HG03565 (cell line): ENCODE measurements at regions not wholly inside any gene's neighbourhood (a gene's known extent, or its start where the extent isn't known, plus 50 kb on each side); places are given as distances from the start of the nearest gene placed in this dataset.
"Not testable (repeated sequence)": the region's sequence is repeated elsewhere in the genome, so short reads cannot be mapped to it uniquely, and the experiment has no call there.

ENCODE experiments used
- ATAC-seq: cut with Tn5 transposase; IDR thresholded peaks from one replicate; pipeline ENCODE4 v1.9.1; 2021; ENCODE audit warnings: mild to moderate bottlenecking, moderate library complexity; ENCODE audit not compliant: unreplicated experiment

DNA sequence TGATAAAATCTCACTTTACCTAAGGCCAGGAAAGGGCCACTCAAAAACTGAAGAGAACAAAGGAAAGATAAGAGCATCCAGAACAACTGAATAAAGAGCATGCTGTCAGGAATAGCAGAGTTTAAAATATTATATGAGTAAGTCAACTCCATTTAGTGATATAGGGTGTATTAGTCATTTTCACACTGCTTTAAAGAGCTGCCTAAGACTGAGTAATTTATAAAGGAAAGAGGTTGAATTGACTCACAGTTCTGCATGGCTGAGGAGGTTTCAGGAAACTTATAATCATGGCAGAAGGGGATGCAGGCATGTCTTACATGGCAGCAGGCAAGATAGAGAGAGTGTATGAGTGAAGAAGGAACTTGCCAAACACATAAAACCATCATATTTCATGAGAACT lies 778.0 kb upstream of the NECTIN3 start:
- no peak for ATAC-seq

DNA sequence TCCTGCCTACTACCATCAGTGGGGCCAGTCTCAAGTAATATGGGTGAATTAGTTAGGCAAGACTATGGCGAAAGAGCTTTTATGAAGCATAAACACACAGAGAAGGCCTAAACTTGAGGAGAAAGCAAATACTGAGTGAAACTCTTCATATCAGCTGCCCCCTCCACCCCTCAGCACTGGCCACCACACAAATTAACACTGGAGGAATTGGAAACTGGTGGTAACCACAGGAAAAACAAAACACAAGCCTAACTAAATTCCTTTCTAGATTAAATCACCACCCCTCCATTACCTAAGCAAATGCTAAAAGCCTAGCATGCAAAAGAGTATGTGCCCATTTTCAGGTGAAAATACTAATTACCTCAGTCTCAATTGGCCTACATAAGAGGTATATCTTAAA lies 774.7 kb upstream of the NECTIN3 start:
- no peak for ATAC-seq

- no peak for ATAC-seq
Measured at GRCh38 chr3:110301781-110302180, 769.8 kb upstream of the NECTIN3 start.

- ATAC-seq = no peak
Measured at GRCh38 chr3:110307065-110307809, 764.4 kb upstream of the NECTIN3 start.

- no peak for ATAC-seq
Measured at GRCh38 chr3:110311541-110311940, 760.1 kb upstream of the NECTIN3 start.

GRCh38 chr3:110314512-110315114 lies 757.0 kb upstream of the NECTIN3 start:
- peak; percentile 93 for ATAC-seq

DNA sequence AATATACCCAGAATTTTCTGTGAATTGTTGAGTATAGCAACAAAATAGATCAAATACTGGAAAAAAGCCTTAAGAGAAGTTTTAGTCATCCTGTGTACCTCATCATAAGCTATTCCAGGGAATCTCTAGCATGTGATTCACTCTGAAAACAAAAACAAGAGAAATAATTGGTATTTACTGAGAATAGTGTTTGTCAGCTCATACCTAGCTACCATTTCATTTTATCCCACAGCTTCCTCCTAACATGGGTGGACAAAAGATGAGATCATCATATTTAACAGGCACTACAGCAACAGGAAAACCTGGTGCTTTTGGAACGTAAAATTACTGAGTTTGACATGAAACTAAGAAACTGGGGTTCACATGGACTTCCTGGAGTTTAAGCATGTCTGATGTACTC lies 753.5 kb upstream of the NECTIN3 start:
- no peak for ATAC-seq

- ATAC-seq = no peak
Measured at GRCh38 chr3:110323349-110323748, 748.3 kb upstream of the NECTIN3 start.

- no peak for ATAC-seq
Measured at GRCh38 chr3:110324171-110324705, 747.4 kb upstream of the NECTIN3 start.

GRCh38 chr3:110327870-110328269 lies 743.7 kb upstream of the NECTIN3 start:
- ATAC-seq = no peak

GRCh38 chr3:110331562-110331961 lies 740.1 kb upstream of the NECTIN3 start:
- not testable (repeated sequence) for ATAC-seq

- ATAC-seq = no peak
Measured at GRCh38 chr3:110332629-110333028, 739.0 kb upstream of the NECTIN3 start.

DNA sequence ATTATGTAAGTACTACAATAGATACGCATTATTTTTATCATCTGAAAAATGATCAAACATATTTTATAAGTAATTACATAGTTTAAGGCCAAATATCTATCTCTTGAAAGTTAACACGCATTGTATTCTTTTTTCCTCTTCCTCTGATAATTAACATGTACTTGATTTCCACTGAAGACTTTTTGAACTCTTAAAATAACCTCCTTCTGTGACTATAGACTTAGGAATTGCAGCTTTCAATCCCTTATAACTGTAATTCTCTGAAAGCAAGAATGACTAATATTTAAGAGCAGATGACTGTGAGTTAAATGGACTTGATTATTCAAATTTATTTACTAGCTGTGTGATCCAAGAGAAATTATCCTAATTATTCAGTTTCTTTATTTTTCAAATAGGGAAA lies 730.6 kb upstream of the NECTIN3 start:
- no peak for ATAC-seq

GRCh38 chr3:110343376-110343775 lies 728.2 kb upstream of the NECTIN3 start:
- ATAC-seq = no peak

- peak; percentile 63 for ATAC-seq
Measured at GRCh38 chr3:110343945-110344344, 727.7 kb upstream of the NECTIN3 start.

DNA sequence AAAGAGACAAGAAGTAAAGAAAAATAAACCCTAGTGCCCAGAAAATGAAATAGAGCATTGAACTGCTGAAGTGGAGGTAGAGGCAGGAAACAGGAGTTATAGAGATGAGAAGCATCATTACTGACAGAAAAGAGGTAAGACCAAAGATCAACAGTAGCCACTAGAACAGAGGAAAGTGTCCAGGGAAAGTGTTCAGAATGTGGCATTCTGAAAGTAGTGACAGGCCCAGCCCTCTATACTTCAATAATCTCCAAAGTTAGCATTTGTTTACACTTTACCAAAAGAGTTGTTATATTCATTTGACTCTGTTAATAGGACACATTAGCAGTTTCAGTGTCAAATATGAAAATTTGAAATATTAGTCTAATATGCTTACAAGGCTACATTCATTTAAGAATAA lies 727.1 kb upstream of the NECTIN3 start:
- no peak for ATAC-seq

GRCh38 chr3:110344897-110345767 lies 726.5 kb upstream of the NECTIN3 start:
- peak; percentile 29 for ATAC-seq

DNA sequence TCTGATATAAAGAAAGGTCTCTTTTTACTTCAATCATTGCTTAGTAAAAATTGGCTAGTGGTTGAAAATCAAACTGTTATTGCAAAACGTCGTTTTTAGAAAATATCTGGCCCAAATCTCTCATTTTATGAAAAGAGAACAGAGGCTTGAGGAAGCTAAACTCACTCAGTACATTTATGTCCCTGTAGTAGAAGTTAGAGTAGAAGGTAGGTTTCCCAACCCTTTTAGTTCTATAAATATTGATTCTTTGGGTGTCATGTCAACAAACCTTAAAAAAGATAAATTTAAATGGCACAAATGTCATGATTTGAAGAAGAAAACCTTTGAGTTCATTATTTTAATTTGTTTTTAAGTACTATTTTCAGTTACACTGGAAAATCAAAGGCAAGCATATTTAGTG lies 722.3 kb upstream of the NECTIN3 start:
- ATAC-seq = no peak

- ATAC-seq = no peak
Measured at GRCh38 chr3:110352841-110353604, 718.6 kb upstream of the NECTIN3 start.

GRCh38 chr3:110362751-110363150 lies 708.9 kb upstream of the NECTIN3 start:
- ATAC-seq = no peak

DNA sequence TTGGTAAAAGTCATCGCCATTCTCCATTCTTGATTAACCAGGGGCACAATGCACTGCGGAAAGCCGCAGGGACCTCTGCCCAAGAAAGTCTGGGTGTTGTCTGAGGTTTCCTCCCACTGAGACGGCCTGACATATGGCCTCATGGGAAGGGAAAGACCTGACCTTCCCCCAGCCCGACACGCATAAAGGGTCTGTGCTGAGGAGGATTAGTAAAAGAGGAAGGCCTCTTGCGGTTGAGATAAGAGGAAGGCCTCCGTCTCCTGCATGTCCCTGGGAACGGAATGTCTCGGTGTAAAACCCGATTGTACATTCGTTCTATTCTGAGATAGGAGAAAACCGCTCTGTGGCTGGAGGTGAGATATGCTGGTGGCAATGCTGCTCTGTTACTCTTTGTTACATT lies 704.3 kb upstream of the NECTIN3 start:
- ATAC-seq = not testable (repeated sequence)
